C1 segment of cervical spinal cord (tissue), 14 donors: ENCODE measurements at regions not wholly inside any gene's neighbourhood (a gene's known extent, or its start where the extent isn't known, plus 50 kb on each side); places are given as distances from the start of the nearest gene placed in this dataset.
A peak's percentile ranks its signal among the peaks of the same experiment; 100 is the strongest.

Experiments
- DNase-seq, 14 donors: peaks; one replicate each; lab custom pipeline; 2025; lab: John Stamatoyannopoulos, UW

GRCh38 chr13:63042686-63043085 lies 1627.0 kb upstream of the PCDH20 start:
- peak in 1 of 14 donors; percentile 1 for DNase-seq

GRCh38 chr13:63041640-63042414 lies 1626.2 kb upstream of the PCDH20 start:
- DNase-seq: no peak

DNA sequence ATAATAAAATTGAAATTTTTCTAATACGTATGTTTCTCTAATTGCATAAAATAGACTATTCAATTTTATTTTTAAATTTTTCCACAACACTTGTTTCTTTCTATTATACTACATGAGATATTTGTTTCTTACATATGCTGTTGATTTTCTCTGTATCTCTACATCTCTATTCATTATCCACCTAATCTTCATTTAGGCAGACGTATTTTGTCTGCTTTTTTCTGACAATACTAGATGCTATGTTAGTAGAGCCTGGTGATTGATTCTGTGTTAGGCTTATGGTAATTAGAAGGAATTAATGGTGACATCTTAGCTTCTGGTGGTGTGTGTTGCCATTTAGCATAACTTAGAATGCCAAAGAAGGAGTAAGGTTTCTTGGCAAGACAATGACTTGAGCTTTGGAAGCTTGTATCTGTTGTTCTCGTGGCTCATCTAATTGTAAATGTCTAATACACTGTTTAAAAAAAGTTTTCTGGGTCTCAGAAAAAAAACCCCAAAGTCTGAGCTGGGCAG lies 1610.7 kb upstream of the PCDH20 start:
- DNase-seq: no peak

DNA sequence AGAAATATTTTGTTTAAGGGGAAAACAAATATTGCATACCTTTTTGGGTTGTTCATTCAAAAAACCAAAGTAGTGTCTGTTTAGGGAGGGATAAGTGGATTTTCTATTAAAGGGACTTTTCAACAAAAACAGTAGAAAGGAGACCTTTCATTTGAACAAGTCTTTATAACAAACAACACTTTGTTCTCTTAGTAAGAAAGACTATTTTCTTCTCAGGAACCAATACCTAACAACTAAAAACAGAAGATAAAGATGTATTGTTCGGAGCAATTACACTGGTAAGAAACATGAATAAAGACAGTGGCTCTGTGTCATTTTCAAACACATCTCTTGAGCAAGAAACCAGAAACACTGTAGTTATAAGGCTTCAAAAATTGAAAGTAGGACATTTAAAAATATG lies 1610.1 kb upstream of the PCDH20 start:
- no peak for DNase-seq

- no peak for DNase-seq
Observed at GRCh38 chr13:63024458-63024857, 1608.8 kb upstream of the PCDH20 start.

- no peak for DNase-seq
Observed at GRCh38 chr13:63011996-63012395, 1596.3 kb upstream of the PCDH20 start.

DNA sequence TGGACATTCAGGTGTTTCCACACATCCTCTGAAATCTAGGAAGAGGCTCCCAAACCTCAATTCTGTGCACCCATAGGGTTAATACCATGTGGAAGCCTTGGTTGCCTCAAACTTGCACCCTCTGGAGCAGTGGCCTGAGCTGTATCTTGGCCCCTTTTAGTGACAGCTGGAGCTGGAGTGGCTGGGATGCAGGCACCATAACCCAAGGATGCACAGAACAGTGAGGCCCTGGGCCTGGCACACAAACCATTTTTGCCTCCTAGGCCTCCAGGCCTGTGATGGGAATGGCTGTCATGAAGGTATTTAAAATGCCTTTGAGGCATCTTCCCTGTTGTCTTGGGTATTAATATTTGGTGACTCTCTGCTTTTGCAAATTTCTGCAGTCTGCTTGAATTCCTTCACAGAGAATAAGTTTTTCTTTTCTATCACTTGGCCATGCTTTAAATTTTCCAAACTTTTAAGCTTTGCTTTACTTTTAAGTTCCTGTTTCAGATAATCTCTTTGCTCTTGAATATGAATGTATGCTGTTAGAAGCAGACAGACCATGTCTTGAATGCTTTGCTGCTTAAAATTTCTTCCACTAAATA lies 1594.5 kb upstream of the PCDH20 start:
- DNase-seq: no peak

- DNase-seq: no peak
Observed at GRCh38 chr13:63005625-63006024, 1590.0 kb upstream of the PCDH20 start.

DNA sequence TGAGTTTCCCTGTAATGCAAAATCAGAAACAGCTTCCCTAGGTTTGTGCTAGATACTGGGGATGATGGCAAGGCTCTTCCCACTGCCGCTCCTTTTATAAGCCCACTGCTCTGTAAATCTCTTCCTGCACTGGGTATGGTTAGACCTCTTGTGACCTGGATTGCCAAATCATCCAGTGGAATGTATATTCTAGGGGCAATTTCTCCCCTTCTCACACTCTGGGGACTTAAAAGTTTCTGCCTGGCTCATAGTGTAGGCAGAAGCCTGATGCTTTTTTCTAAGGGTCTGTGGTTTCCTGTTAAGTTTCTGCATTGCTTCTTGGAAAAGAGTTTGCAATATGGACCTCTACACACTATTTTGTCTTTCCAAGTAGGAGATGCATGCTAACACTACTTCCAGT lies 1582.0 kb upstream of the PCDH20 start:
- DNase-seq: no peak

- no peak for DNase-seq
Observed at GRCh38 chr13:62997038-62997599, 1581.5 kb upstream of the PCDH20 start.

DNA sequence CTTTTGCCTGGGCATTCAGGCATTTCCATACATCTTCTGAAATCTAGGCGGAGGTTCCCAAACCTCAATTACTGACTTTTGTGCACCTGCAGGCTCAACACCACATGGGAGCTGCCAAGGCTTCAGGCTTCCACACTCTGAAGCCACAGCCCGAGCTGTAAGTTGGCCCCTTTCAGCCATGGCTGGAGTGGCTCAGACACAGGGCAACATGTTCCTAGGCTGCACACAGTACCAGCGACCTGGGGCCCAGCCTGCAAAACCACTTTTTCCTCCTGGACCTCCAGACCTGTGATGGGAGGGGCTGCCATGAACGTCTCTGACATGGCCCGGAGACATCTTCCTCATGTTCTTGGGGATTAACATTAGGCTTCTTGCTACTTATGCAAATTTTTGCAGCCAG lies 1558.2 kb upstream of the PCDH20 start:
- DNase-seq: no peak

DNA sequence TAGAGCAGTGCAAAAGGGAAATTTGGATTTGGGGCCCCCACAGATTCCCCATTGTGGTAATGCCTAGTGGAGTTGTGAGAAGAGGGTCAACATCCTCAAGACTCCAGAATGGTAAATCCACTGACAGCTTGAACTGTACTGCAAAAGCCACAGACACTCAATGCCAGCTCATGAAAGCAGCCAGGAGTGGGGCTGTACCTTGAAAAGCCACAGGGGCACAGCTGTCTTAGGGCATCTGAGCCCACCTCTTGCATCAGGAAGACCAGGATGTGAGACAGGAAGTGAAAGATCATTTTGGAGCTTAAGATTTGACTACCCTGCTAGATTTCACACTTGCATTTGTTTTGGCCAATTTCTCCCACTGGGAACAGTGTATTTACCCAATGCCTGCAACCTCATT lies 1548.9 kb upstream of the PCDH20 start:
- no peak for DNase-seq

- DNase-seq: no peak
Observed at GRCh38 chr13:62960723-62961122, 1545.1 kb upstream of the PCDH20 start.

DNA sequence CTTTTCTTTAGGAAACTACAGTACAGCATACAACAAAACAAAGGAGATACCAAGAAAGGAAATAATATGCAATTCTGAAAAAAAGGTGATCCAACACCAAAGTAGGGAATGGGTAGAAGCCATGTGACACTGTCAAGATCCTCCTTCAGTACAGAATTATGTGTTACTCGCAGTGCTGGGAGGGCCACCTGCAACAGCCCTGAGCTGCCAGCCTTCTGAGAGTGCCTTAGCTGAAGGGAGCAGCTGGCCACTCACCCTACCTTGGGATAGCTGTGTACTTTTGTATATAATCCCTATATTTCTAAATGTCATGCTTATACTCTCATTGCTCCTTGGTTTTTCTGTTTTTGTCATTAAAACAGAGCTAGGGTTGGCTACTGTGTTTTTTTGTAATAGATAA lies 1518.2 kb upstream of the PCDH20 start:
- DNase-seq: no peak

GRCh38 chr13:62932256-62932883 lies 1516.7 kb upstream of the PCDH20 start:
- no peak for DNase-seq

- no peak for DNase-seq
Observed at GRCh38 chr13:62931853-62932252, 1516.2 kb upstream of the PCDH20 start.

DNA sequence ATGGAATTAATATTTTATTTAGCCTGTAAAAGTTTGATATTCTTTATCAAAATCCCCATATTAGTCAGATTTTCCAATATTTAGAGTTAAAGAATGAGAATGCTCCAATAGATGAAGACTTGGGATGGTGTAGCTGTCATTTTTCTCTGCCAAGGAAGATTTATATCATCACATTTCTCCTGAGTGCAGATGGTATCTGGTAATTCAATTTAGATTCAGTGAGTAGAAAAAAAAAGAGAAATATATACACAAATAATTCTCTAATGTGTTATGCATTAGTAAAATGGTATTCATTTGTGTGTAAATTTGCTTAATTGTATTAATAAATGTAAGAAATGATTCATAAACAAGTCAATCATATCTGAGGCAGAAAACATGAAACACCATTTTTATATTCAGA lies 1508.7 kb upstream of the PCDH20 start:
- DNase-seq: no peak

- no peak for DNase-seq
Observed at GRCh38 chr13:62920159-62920558, 1504.5 kb upstream of the PCDH20 start.

GRCh38 chr13:62919491-62919890 lies 1503.8 kb upstream of the PCDH20 start:
- DNase-seq: no peak

DNA sequence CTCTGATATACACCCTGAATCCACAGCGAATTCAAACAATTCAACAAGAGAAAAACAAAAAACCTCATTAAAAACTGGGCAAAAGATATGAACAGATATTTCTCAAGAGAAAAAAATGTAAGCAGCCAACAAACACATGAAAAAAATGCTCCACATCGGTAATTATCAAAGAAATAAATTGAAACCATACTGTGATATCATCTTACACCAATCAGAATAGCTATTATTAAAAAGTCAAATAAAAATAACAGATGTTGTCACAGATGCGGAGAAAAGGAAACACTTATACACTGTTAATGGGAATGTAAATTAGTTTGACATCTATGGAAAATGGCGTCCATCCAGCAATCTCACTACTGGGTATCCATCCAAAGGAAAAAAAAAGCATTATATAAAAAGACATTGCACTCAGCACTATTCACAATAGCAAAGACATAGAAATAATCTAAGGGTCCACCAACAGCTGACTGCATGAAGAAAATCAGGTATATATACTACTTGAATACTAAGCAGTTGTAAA lies 1495.0 kb upstream of the PCDH20 start:
- no peak for DNase-seq

- DNase-seq: no peak
Observed at GRCh38 chr13:62908321-62908720, 1492.7 kb upstream of the PCDH20 start.

DNA sequence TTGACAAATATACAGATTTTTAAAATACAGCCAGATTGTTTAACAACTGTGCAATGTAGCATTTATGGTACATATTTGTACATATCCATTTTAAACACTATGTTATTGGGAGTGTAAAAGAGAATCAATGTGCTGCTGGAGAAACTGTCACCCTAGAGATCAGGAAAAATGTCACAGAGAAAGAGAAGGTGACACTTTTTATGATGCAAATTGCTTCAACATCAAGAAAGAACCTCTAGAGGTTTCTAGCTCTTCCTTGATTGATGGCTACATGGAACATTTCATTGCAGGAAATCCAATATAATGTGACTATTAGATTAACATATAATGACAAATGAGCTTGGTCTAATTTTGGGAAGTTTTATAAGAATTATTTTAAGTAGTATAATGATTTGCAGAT lies 1491.2 kb upstream of the PCDH20 start:
- DNase-seq: no peak
